GM18517 (cell line): ENCODE measurements at regions not wholly inside any gene's neighbourhood (a gene's known extent, or its start where the extent isn't known, plus 50 kb on each side); places are given as distances from the start of the nearest gene placed in this dataset.

Experiments
- ATAC-seq: cut with Tn5 transposase; IDR thresholded peaks from one replicate; pipeline ENCODE4 v1.9.1; 2021; ENCODE audit warnings: mild to moderate bottlenecking, moderate library complexity; ENCODE audit not compliant: unreplicated experiment

GRCh38 chr4:175871774-175872405, 59.8 kb upstream of the GPM6A start:
- ATAC-seq: no peak

GRCh38 chr4:175873707-175874106, 61.6 kb upstream of the GPM6A start:
- ATAC-seq: no peak

- no peak for ATAC-seq
These were observed 62.2 kb upstream of the GPM6A start for GRCh38 chr4:175874306-175874705.

GRCh38 chr4:175875993-175876771, 64.1 kb upstream of the GPM6A start:
- ATAC-seq: no peak

GRCh38 chr4:175882891-175883290, 70.8 kb upstream of the GPM6A start:
- ATAC-seq: no peak

- no peak for ATAC-seq
These were observed 72.0 kb upstream of the GPM6A start for GRCh38 chr4:175884048-175884447.

GRCh38 chr4:175891231-175891630, 79.2 kb upstream of the GPM6A start:
- no peak for ATAC-seq

- no peak for ATAC-seq
These were observed 79.8 kb upstream of the GPM6A start for GRCh38 chr4:175891851-175892250.

- ATAC-seq: no peak
These were observed 93.9 kb upstream of the GPM6A start for GRCh38 chr4:175905925-175906324.

- no peak for ATAC-seq
These were observed 94.3 kb upstream of the GPM6A start for GRCh38 chr4:175906384-175906783.

GRCh38 chr4:175910700-175911099, 98.6 kb upstream of the GPM6A start:
- no peak for ATAC-seq

GRCh38 chr4:175916626-175917351, 104.7 kb upstream of the GPM6A start:
- ATAC-seq: no peak

GRCh38 chr4:175927121-175927520, 115.1 kb upstream of the GPM6A start:
- no peak for ATAC-seq

- ATAC-seq: no peak
These were observed 117.4 kb upstream of the GPM6A start for GRCh38 chr4:175929441-175929840.

- ATAC-seq: no peak
These were observed 117.9 kb upstream of the GPM6A start for GRCh38 chr4:175929932-175930331.

GRCh38 chr4:175930471-175930870, 118.4 kb upstream of the GPM6A start:
- ATAC-seq: no peak

- no peak for ATAC-seq
These were observed 120.1 kb upstream of the GPM6A start for GRCh38 chr4:175932116-175932515.

GRCh38 chr4:175934506-175934905, 122.4 kb upstream of the GPM6A start:
- ATAC-seq: no peak

GRCh38 chr4:175935016-175935661, 123.1 kb upstream of the GPM6A start:
- ATAC-seq: no peak

GRCh38 chr4:175944126-175944910, 121.3 kb upstream of the WDR17 start:
- no peak for ATAC-seq
